ENCODE measurements at regions not wholly inside any gene's neighbourhood (a gene's known extent, or its start where the extent isn't known, plus 50 kb on each side); places are given as distances from the start of the nearest gene placed in this dataset.

GRCh38 chr1:148354913-148355308, 128.2 kb downstream of the PPIAL4G start:
- WGBS, 2 experiments (ENCODE audit: extremely low coverage in 2 of 2, insufficient read length in 1 of 2): 66% methylated on average over 4 of the region's 15 CpGs; no CpG with 5 or more reads in 1 of the 2 experiments
- Histone ChIP-seq H3K4me3 (ENCODE audit: insufficient read depth, low read depth, low read length) (no peak overlapping the region), H3K27me3 (ENCODE audit: control insufficient read depth, insufficient read depth, low read length) (peaks cover 45% of the 10 kb centered on the region), H4K91ac (ENCODE audit: insufficient read depth, low read depth, low read length) (no peak overlapping the region), H4K8ac (ENCODE audit: low read depth in 2 of 2, low read length in 2 of 2) (no peak overlapping the region), H3K23ac (ENCODE audit: low read depth, low read length) (no peak overlapping the region), H3K4me1 (ENCODE audit: control insufficient read depth, insufficient read depth, low read length) (no peaks in the 10 kb centered on the region), H2AK9ac (replicated peaks; ENCODE audit: low read depth, low read length, poor library complexity) (no peak overlapping the region), H3K79me1 (ENCODE audit: low read depth in 1 of 2, low read length in 2 of 2) (no peaks in the 10 kb centered on the region), H2BK15ac (ENCODE audit: low read depth, low read length) (no peak overlapping the region), H2BK5ac (ENCODE audit: low read depth, low read length, poor library complexity, severe bottlenecking) (no peak overlapping the region), H2AK5ac (ENCODE audit: low read depth, low read length) (no peak overlapping the region), H2BK20ac (ENCODE audit: low read depth, low read length) (no peak overlapping the region), H4K20me1 (ENCODE audit: insufficient read depth, low read length) (no peaks in the 10 kb centered on the region), H3K4me2 (ENCODE audit: low read depth, low read length) (no peak overlapping the region), H3K56ac (ENCODE audit: extremely low read depth, insufficient read depth, low read length) (no peak overlapping the region), H2AFZ (replicated peaks; ENCODE audit: low read length, poor library complexity) (no peak overlapping the region), H2BK120ac (ENCODE audit: low read depth, low read length) (no peak overlapping the region), H3K14ac (replicated peaks; ENCODE audit: low read depth, low read length) (no peak overlapping the region), H3K9me1 (ENCODE audit: insufficient read depth, low read length) (no peaks in the 10 kb centered on the region), H3K36me3 (ENCODE audit: control insufficient read depth, insufficient read depth, low read length) (no peaks in the 10 kb centered on the region), H4K5ac (ENCODE audit: low read depth, low read length) (no peak overlapping the region), H3K27ac (ENCODE audit: insufficient read depth, low read length) (no peak overlapping the region), H3K9me3 (ENCODE audit: control insufficient read depth, insufficient read depth, low read length) (peaks cover 3% of the 10 kb centered on the region; the same call in 1 of the 2 replicates), H3K18ac (ENCODE audit: low read depth, low read length) (no peak overlapping the region), H3K9ac (ENCODE audit: low read depth, low read length) (no peak overlapping the region), H3K4ac (ENCODE audit: low read depth, low read length) (no peak overlapping the region)
- DNase-seq (no peak), ATAC-seq (ENCODE audit: low read depth) (no peak)
- POLR2A ChIA-PET (ENCODE audit: unreplicated experiment): no interaction called here
- dilution Hi-C loops (cut with HindIII; ENCODE audit: low sequenced_read_pairs, unreplicated experiment): no loop called here
- intact Hi-C loops (cut with micrococcal nuclease): no loop called here
- TF ChIP-seq SMC3 (IDR thresholded peaks at IDR 0.05; ENCODE audit: low read depth, low read length) (no peak), ELK1 (IDR thresholded peaks at IDR 0.05; ENCODE audit: borderline replicate concordance, low read depth, low read length) (no peak), BHLHE40 (IDR thresholded peaks at IDR 0.05; ENCODE audit: low read depth, low read length) (no peak), MAZ (IDR thresholded peaks at IDR 0.05; ENCODE audit: borderline replicate concordance, low read depth, low read length) (no peak), RCOR1 (IDR thresholded peaks at IDR 0.05; ENCODE audit: insufficient replicate concordance, low read length) (no peak), RFX5 (IDR thresholded peaks at IDR 0.05; ENCODE audit: low read depth, low read length) (no peak), MXI1 (IDR thresholded peaks at IDR 0.05; ENCODE audit: borderline replicate concordance, low read depth, low read length) (no peak), FOS (IDR thresholded peaks at IDR 0.05; ENCODE audit: low read depth, low read length) (no peak)
- BruUV-seq (replicated peaks): no TSS peak
- in situ Hi-C loops (cut with MboI; ENCODE audit: low sequenced_read_pairs): loop anchor here (10.0 kb wide), 1 partner anchor 60 kb away; no protein-coding TSS in a partner anchor
- CTCF ChIA-PET: interaction anchor here (1.0 to 1.1 kb wide), 2 partner anchors 9 to 10 kb away, joined by 3 read pairs; no protein-coding TSS in a partner anchor

Measured in IMR-90 (cell line).